ENCODE measurements at regions not wholly inside any gene's neighbourhood (a gene's known extent, or its start where the extent isn't known, plus 50 kb on each side); places are given as distances from the start of the nearest gene placed in this dataset.

GRCh38 chr5:3489239-3489843, 106.3 kb upstream of the IRX1 start:
- H3K4ac ChIP-seq (replicated peaks; ENCODE audit: insufficient read length, low read depth, low read length) = no peak overlapping the region
- no peaks in the 10 kb centered on the region for H3K79me1 ChIP-seq (ENCODE audit: low read depth, low read length)
- H3K4me1 ChIP-seq (replicated peaks in 1 of 4; ENCODE audit: control insufficient read depth in 3 of 4, insufficient read depth in 4 of 4, low read length in 3 of 4) = peaks cover 0 to 4% (median 0%) of the 10 kb centered on the region in 4 experiments; a peak in 1 of 7 replicates
- no peak overlapping the region for H2BK15ac ChIP-seq (ENCODE audit: low read length)
- H3K14ac ChIP-seq (ENCODE audit: insufficient read length) = no peak overlapping the region
- H2AK5ac ChIP-seq (ENCODE audit: low read depth, low read length) = no peak overlapping the region
- H4K20me1 ChIP-seq (replicated peaks in 1 of 2; ENCODE audit: control insufficient read depth in 1 of 2, insufficient read depth in 2 of 2, low read length in 2 of 2) = no peaks in the 10 kb centered on the region
- no peak overlapping the region for H3K27ac ChIP-seq (ENCODE audit: low read depth, low read length)
- no peak overlapping the region for H4K5ac ChIP-seq (ENCODE audit: insufficient read length, low read depth, low read length)
- H2BK5ac ChIP-seq (ENCODE audit: low read depth, low read length) = no peak overlapping the region
- no peak for DNase-seq (ENCODE audit: low read depth in 1 of 2, low spot score in 2 of 2)
- ChIA-PET POLR2A (ENCODE audit: partially characterized antibody) (no interaction called here), CTCF (ENCODE audit: partially characterized antibody) (no interaction called here)
- H2BK120ac ChIP-seq (replicated peaks; ENCODE audit: low read depth, low read length) = no peak overlapping the region
- H3K56ac ChIP-seq (replicated peaks; ENCODE audit: insufficient read length, low read depth, low read length) = no peak overlapping the region
- H4K91ac ChIP-seq (replicated peaks; ENCODE audit: insufficient read length, low read length) = no peak overlapping the region
- WGBS, 2 experiments (ENCODE audit: extremely low coverage in 1 of 2, insufficient coverage in 1 of 2, insufficient read length in 1 of 2, insufficient replicate concordance in 2 of 2, low coverage in 1 of 2, low lambda C conversion rate in 2 of 2, missing lambda C conversion rate in 1 of 2) = 89% methylated on average over 21 of the region's 21 CpGs; no CpG with 5 or more reads in 1 of the 2 experiments
- no peaks in the 10 kb centered on the region; a peak in 1 of 4 replicates for H3K9me3 ChIP-seq (ENCODE audit: insufficient read depth in 2 of 2, low read depth in 1 of 2, low read length in 1 of 2)
- no peaks in the 10 kb centered on the region for H3K27me3 ChIP-seq (replicated peaks in 1 of 4; ENCODE audit: control insufficient read depth in 3 of 4, extremely low read depth in 1 of 4, insufficient read depth in 3 of 4, low read length in 3 of 4)
- no peaks in the 10 kb centered on the region for H3K36me3 ChIP-seq (ENCODE audit: control insufficient read depth in 2 of 4, insufficient read depth in 4 of 4, low read length in 3 of 4)
- no peaks in the 10 kb centered on the region for H3K23me2 ChIP-seq (ENCODE audit: low read depth, low read length)
- no peak overlapping the region for H3K9ac ChIP-seq (replicated peaks in 1 of 4; ENCODE audit: extremely low read depth in 1 of 4, low read depth in 3 of 4, low read length in 3 of 4)
- H3K79me2 ChIP-seq (ENCODE audit: control insufficient read depth in 1 of 2, insufficient read depth in 2 of 2, low read length in 2 of 2) = no peaks in the 10 kb centered on the region
- no peak overlapping the region for H2BK20ac ChIP-seq (ENCODE audit: low read length)
- H3K4me3 ChIP-seq (ENCODE audit: extremely low read depth in 1 of 4, insufficient read depth in 2 of 4, low read depth in 3 of 4, low read length in 4 of 4) = no peak overlapping the region
- H3K23ac ChIP-seq (ENCODE audit: insufficient read length) = no peak overlapping the region
- H2AFZ ChIP-seq (ENCODE audit: low read length) = no peak overlapping the region
- FAIRE-seq = no peak
- H3K18ac ChIP-seq (ENCODE audit: extremely low read depth, low read length) = no peak overlapping the region
- H4K8ac ChIP-seq (ENCODE audit: extremely low read depth, insufficient read depth, low read length) = no peak overlapping the region
- H3K4me2 ChIP-seq (ENCODE audit: insufficient read depth in 1 of 2, low read depth in 2 of 2, low read length in 2 of 2) = no peak overlapping the region
- H2BK12ac ChIP-seq (ENCODE audit: low read depth, low read length) = no peak overlapping the region
- TF ChIP-seq ATF2 (IDR thresholded peaks at IDR 0.05; ENCODE audit: low read length) (no peak), CTCF (IDR thresholded peaks at IDR 0.05; ENCODE audit: control extremely low read depth in 1 of 3, insufficient read depth in 1 of 3, low read depth in 1 of 3, low read length in 3 of 3) (no peak), POU5F1 (IDR thresholded peaks at IDR 0.05; ENCODE audit: low read depth, low read length) (no peak), SP4 (IDR thresholded peaks at IDR 0.05; ENCODE audit: low read length) (no peak), SP1 (IDR thresholded peaks at IDR 0.05; ENCODE audit: low read depth, low read length) (no peak), EP300 (IDR thresholded peaks at IDR 0.05; ENCODE audit: borderline replicate concordance in 1 of 2, low read depth in 2 of 2, low read length in 2 of 2) (no peak), SP2 (IDR thresholded peaks at IDR 0.05; ENCODE audit: low read length) (no peak), SIN3A (conservative IDR thresholded peaks at IDR 0.05 in 1 of 2, IDR thresholded peaks at IDR 0.05 in 1 of 2; ENCODE audit: low read depth in 1 of 2, low read length in 2 of 2) (no peak), TCF12 (IDR thresholded peaks at IDR 0.05; ENCODE audit: low read depth, low read length) (no peak), CBX8 (IDR thresholded peaks at IDR 0.05; ENCODE audit: borderline replicate concordance, low read depth, low read length) (no peak)
